K562 (cell line): ENCODE measurements at regions not wholly inside any gene's neighbourhood (a gene's known extent, or its start where the extent isn't known, plus 50 kb on each side); places are given as distances from the start of the nearest gene placed in this dataset.

Experiments
- ATAC-seq: fragments of 200-7000 bp; cut with Tn5 transposase; 3 replicates; pipeline ENCODE4 v1.9.1; 2020; ENCODE audit warnings: moderate library complexity
- BruUV-seq: library from RNA; stranded (reverse); fragments of 400-500 nt; replicated peaks from 2 replicates; lab custom pipeline; 2021; lab: Mats Ljungman, UMichigan
- CTCF ChIA-PET: fragments of 300-600 bp; formaldehyde crosslinking; extraction: SDS; loops from one replicate; lab custom pipeline; 2021; ENCODE audit warnings: low intra/inter-chr PET ratio; lab: Yijun Ruan, JAX
- POLR2A ChIA-PET: fragments of 300-600, 350-650 bp; sonication (Branson Sonifier 250); formaldehyde crosslinking; extraction: SDS; loops from one replicate; lab custom pipeline; 2021; ENCODE audit warnings: antibody characterized with exemption, inconsistent platforms; lab: Yijun Ruan, JAX
- DNase-seq, 4 experiments: peaks; one replicate each; pipeline versions ENCODE4 v3.0.0 to v3.0.0-alpha.2; 2011 to 2018; ENCODE audit warnings: low spot score in 3 of 4, mixed read lengths in 3 of 4; ENCODE audit errors: extremely low read depth in 1 of 4
- FAIRE-seq: peaks from 2 replicates; lab custom pipeline; 2011; peaks lifted over from hg19 to GRCh38; lab: Jason Lieb, UNC
- H2AFZ ChIP-seq: 2 replicates; pipeline ENCODE4 v1.6.0; 2011; ENCODE audit warnings: low read depth, low read length, control low read depth, inconsistent platforms
- H3K27ac ChIP-seq: fragments of 200-600 bp; 3 replicates; pipeline ENCODE4 v1.8.0; 2011; ENCODE audit warnings: low read depth, mild to moderate bottlenecking, control low read depth, inconsistent platforms, low read length, moderate library complexity, mixed read lengths; ENCODE audit errors: extremely low read depth
- H3K27me3 ChIP-seq, 2 experiments: fragments of 300-600 bp in 1 of 2; 2 replicates in 1 of 2; 3 replicates in 1 of 2; pipeline versions ENCODE4 v1.6.0 to v1.8.0; 2011; ENCODE audit warnings: inconsistent platforms in 2 of 2, low read length in 2 of 2, mild to moderate bottlenecking in 1 of 2, mixed read lengths in 1 of 2, moderate library complexity in 1 of 2; ENCODE audit not compliant: control insufficient read depth in 2 of 2, insufficient read depth in 2 of 2
- H3K36me3 ChIP-seq: fragments of 300-600 bp; 3 replicates; pipeline ENCODE4 v1.8.0; 2011; ENCODE audit warnings: mild to moderate bottlenecking, low read length, inconsistent platforms; ENCODE audit not compliant: control insufficient read depth, insufficient read depth
- H3K4me1 ChIP-seq, 2 experiments: fragments of 200-600 bp in 1 of 2; replicated peaks in 1 of 2; 2 replicates in 1 of 2; 3 replicates in 1 of 2; pipeline versions ENCODE4 v1.5.1 to v1.8.0; 2011; ENCODE audit warnings: inconsistent platforms in 2 of 2, low read length in 2 of 2, mild to moderate bottlenecking in 1 of 2, mixed read lengths in 1 of 2, moderate library complexity in 1 of 2; ENCODE audit not compliant: control insufficient read depth in 2 of 2, insufficient read depth in 2 of 2
- H3K4me2 ChIP-seq: 2 replicates; pipeline ENCODE4 v1.6.1; 2011; ENCODE audit warnings: low read length, control low read depth, inconsistent platforms, mixed read lengths; ENCODE audit not compliant: insufficient read depth
- H3K4me3 ChIP-seq: fragments of 200-600 bp; sonication (generic), shearing (Covaris generic); 2 replicates; pipeline ENCODE4 v1.5.1; 2016; ENCODE audit warnings: control low read depth, inconsistent platforms
- H3K79me2 ChIP-seq: fragments of 200-600 bp; 3 replicates; pipeline ENCODE4 v1.8.0; 2011; ENCODE audit warnings: low read length, inconsistent platforms; ENCODE audit not compliant: control insufficient read depth, insufficient read depth
- H3K9ac ChIP-seq, 2 experiments: 2 replicates each; pipeline versions ENCODE4 v1.6.0 to v1.6.1; 2011; ENCODE audit warnings: low read depth in 2 of 2, low read length in 2 of 2, control low read depth in 1 of 2, inconsistent platforms in 1 of 2, mild to moderate bottlenecking in 1 of 2, mixed read lengths in 1 of 2; ENCODE audit not compliant: insufficient read depth in 1 of 2
- H3K9me1 ChIP-seq: one replicate; pipeline ENCODE4 v1.6.0; 2011; ENCODE audit warnings: inconsistent platforms, mild to moderate bottlenecking, low read length, moderate library complexity; ENCODE audit not compliant: control insufficient read depth, insufficient read depth
- H3K9me3 ChIP-seq: replicated peaks from 2 replicates; pipeline ENCODE4 v1.5.1; 2011; ENCODE audit warnings: low read depth, low read length, inconsistent platforms; ENCODE audit not compliant: control insufficient read depth, insufficient read depth
- H4K20me1 ChIP-seq: replicated peaks from 2 replicates; pipeline ENCODE4 v1.6.1; 2011; ENCODE audit warnings: low read length, inconsistent platforms, mixed read lengths; ENCODE audit not compliant: control insufficient read depth, insufficient read depth
- ATF1 ChIP-seq, 2 experiments: fragments of 450-650 bp in 1 of 2; IDR thresholded peaks; 2 replicates each; pipeline ENCODE4 v1.6.1; 2016; ENCODE audit warnings: missing compliant biosample characterization in 1 of 2, missing genetic modification characterization in 1 of 2
- ATF7 ChIP-seq: fragments of 450-650 bp; IDR thresholded peaks from 2 replicates; pipeline ENCODE4 v1.7.1; 2014; ENCODE audit warnings: mild to moderate bottlenecking, moderate library complexity
- GATAD2A ChIP-seq: fragments of 450-650 bp; IDR thresholded peaks from 2 replicates; pipeline ENCODE4 v1.6.1; 2017
- NFXL1 ChIP-seq: fragments of 450-650 bp; formaldehyde crosslinking; IDR thresholded peaks from 2 replicates; pipeline ENCODE4 v1.4.0; 2021; ENCODE audit warnings: mild to moderate bottlenecking
- NR2F6 ChIP-seq: fragments of 450-650 bp; formaldehyde crosslinking; IDR thresholded peaks from 2 replicates; pipeline ENCODE4 v1.4.0; 2020; ENCODE audit warnings: mild to moderate bottlenecking
- ZNF263 ChIP-seq: sonication (generic); formaldehyde crosslinking; IDR thresholded peaks from 2 replicates; pipeline ENCODE4 v1.8.0; 2022; ENCODE audit warnings: mild to moderate bottlenecking, missing genetic modification reagents, borderline replicate concordance
- WGBS: fragments of 100-300 bp; shearing (Covaris generic); methylation state at CpG from one replicate; pipeline ENCODE4 v1.1.6; 2016; ENCODE audit warnings: low coverage, mixed read lengths; ENCODE audit not compliant: insufficient coverage; ENCODE audit errors: missing lambda C conversion rate; 5-methylcytosine and 5-hydroxymethylcytosine counted together
- in situ Hi-C: fragments of 300-500 bp; cut with MboI; formaldehyde crosslinking; loops from 4 replicates; pipeline ENCODE4 v1.15.0; 2018; ENCODE audit warnings: inconsistent platforms, mixed read lengths
- intact Hi-C: fragments of 100-400 bp; cut with micrococcal nuclease; formaldehyde crosslinking; loops from 2 replicates; pipeline ENCODE4 v1.14.2; 2022
- TF ChIP-seq, protein P1 (sequence below): fragments of 450-650 bp; conservative IDR thresholded peaks from 2 replicates; pipeline ENCODE4 v1.6.1; 2016; ENCODE audit warnings: missing genetic modification characterization, low read depth, mild to moderate bottlenecking, missing compliant biosample characterization, moderate library complexity
- TF ChIP-seq, protein P2 (sequence below): fragments of 200-800 bp; sonication (Bioruptor generic); IDR thresholded peaks from 2 replicates; pipeline ENCODE4 v1.6.1; 2017; ENCODE audit warnings: missing genetic modification characterization, missing compliant biosample characterization
- TF ChIP-seq, protein P3 (sequence below), 2 experiments: fragments of 450-650 bp; IDR thresholded peaks; 2 replicates each; pipeline ENCODE4 v1.6.1; 2016; ENCODE audit warnings: mild to moderate bottlenecking in 2 of 2, borderline replicate concordance in 1 of 2, low read depth in 1 of 2, moderate library complexity in 1 of 2
- TF ChIP-seq, protein P4 (sequence below): fragments of 250-450 bp; sonication (Bioruptor Pico); IDR thresholded peaks from 2 replicates; pipeline ENCODE4 v1.9.0; 2021; ENCODE audit warnings: mild to moderate bottlenecking, inconsistent platforms

DNA sequence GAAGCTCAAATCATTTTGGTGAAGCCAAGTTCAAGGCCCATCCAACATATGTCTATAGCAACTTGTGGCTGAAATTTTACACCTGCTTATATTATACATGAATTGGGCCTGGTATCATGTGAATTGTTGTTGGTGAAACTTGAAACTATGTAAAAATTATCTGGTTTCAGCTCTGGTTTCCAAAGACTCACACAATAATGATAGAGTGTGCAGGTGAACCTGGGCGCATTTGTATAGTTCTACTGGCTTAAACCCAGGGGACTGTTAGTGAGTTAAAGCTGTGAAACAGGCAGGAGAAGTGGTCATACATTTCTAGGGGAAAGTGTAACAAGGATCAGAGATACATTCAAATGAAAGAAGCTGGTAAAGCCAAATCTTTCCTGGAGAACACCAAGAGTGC, 627.3 kb downstream of the METTL15 start:
- Histone ChIP-seq H3K27ac (no peak overlapping the region), H3K9me3 (no peaks in the 10 kb centered on the region), H3K36me3 (no peaks in the 10 kb centered on the region), H3K4me2 (no peak overlapping the region), H4K20me1 (no peaks in the 10 kb centered on the region), H3K4me1 (no peaks in the 10 kb centered on the region), H2AFZ (no peak overlapping the region), H3K79me2 (no peaks in the 10 kb centered on the region), H3K9me1 (no peaks in the 10 kb centered on the region), H3K9ac (no peak overlapping the region), H3K27me3 (no peaks in the 10 kb centered on the region), H3K4me3 (no peak overlapping the region)
- DNase-seq (no peak), FAIRE-seq (no peak), ATAC-seq (no peak)
- in situ Hi-C loops (no loop called here), intact Hi-C loops (no loop called here)
- CTCF ChIA-PET = no interaction called here
- WGBS = 0% methylated on average over 1 of the region's 1 CpG
- POLR2A ChIA-PET = interaction anchor here (0.6 kb wide), 1 partner anchor 9 kb away, joined by 3 read pairs; no protein-coding TSS in a partner anchor
- BruUV-seq = no TSS peak
- no peak for TF ChIP-seq NFXL1
- TF ChIP-seq ATF7 = no peak
- TF ChIP-seq, protein P1, sequence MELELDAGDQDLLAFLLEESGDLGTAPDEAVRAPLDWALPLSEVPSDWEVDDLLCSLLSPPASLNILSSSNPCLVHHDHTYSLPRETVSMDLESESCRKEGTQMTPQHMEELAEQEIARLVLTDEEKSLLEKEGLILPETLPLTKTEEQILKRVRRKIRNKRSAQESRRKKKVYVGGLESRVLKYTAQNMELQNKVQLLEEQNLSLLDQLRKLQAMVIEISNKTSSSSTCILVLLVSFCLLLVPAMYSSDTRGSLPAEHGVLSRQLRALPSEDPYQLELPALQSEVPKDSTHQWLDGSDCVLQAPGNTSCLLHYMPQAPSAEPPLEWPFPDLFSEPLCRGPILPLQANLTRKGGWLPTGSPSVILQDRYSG = no peak
- TF ChIP-seq, protein P2, sequence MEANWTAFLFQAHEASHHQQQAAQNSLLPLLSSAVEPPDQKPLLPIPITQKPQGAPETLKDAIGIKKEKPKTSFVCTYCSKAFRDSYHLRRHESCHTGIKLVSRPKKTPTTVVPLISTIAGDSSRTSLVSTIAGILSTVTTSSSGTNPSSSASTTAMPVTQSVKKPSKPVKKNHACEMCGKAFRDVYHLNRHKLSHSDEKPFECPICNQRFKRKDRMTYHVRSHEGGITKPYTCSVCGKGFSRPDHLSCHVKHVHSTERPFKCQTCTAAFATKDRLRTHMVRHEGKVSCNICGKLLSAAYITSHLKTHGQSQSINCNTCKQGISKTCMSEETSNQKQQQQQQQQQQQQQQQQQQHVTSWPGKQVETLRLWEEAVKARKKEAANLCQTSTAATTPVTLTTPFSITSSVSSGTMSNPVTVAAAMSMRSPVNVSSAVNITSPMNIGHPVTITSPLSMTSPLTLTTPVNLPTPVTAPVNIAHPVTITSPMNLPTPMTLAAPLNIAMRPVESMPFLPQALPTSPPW (CRISPR knock-in tag) = no peak
- no peak for TF ChIP-seq ATF1 (CRISPR knock-in tag; IDR thresholded peaks at IDR 0.05)
- no peak for TF ChIP-seq ATF1 (tag; IDR thresholded peaks at IDR 0.05)
- TF ChIP-seq NR2F6 (CRISPR knock-in tag) = no peak
- TF ChIP-seq, protein P3, sequence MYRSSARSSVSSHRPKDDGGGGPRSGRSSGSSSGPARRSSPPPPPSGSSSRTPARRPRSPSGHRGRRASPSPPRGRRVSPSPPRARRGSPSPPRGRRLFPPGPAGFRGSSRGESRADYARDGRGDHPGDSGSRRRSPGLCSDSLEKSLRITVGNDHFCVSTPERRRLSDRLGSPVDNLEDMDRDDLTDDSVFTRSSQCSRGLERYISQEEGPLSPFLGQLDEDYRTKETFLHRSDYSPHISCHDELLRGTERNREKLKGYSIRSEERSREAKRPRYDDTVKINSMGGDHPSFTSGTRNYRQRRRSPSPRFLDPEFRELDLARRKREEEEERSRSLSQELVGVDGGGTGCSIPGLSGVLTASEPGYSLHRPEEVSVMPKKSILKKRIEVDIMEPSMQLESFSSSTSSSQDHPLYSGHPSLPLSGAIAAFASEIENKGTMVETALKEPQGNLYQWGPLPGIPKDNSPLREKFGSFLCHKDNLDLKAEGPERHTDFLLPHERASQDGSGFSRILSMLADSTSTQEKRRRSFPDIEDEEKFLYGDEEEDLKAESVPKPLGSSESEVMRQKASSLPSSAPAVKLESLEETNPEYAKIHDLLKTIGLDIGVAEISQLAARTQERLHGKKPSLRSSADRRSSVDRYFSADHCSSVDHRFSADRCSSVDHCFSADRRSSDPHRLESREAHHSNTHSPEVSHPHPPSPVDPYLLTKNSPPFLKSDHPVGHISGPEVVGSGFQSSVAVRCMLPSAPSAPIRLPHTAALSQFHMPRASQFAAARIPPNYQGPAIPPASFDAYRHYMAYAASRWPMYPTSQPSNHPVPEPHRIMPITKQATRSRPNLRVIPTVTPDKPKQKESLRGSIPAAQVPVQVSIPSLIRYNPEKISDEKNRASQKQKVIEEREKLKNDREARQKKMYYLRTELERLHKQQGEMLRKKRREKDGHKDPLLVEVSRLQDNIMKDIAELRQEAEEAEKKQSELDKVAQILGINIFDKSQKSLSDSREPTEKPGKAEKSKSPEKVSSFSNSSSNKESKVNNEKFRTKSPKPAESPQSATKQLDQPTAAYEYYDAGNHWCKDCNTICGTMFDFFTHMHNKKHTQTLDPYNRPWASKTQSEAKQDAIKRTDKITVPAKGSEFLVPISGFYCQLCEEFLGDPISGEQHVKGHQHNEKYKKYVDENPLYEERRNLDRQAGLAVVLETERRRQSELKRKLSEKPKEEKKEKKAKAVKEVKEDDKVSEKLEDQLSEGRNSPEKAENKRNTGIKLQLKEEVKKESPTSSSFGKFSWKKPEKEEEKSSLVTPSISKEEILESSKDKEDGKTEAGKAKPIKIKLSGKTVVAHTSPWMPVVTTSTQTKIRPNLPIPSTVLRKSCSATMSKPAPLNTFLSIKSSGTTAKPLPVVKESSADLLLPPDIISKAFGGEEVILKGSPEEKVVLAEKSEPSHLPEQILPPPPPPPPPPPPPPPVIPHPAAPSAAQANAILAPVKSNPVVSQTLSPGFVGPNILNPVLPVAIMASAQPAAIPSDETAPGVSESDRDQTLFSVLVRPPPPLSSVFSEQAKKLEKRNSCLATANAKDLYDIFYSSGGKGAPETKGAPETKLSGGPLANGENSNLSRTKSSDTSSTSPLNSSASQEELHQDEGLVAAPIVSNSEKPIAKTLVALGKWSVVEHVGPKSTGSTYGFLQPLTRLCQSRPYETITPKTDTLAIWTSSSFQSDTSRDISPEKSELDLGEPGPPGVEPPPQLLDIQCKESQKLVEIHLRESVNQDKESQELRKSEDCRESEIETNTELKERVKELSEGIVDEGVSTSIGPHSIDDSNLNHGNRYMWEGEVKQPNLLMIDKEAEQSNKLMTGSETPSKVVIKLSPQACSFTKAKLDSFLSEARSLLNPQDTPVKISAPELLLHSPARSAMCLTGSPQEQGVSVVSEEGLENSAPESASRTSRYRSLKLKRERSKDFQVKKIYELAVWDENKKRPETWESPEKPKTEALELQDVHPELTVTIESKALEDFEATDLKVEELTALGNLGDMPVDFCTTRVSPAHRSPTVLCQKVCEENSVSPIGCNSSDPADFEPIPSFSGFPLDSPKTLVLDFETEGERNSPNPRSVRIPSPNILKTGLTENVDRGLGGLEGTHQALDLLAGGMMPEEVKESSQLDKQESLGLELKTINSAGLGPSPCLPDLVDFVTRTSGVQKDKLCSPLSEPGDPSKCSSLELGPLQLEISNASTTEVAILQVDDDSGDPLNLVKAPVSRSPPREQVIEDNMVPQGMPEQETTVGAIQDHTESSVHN (IDR thresholded peaks at IDR 0.05; ENCODE audit: borderline replicate concordance in 1 of 2, low read depth in 1 of 2) = no peak
- TF ChIP-seq ZNF263 = no peak
- TF ChIP-seq, protein P4, sequence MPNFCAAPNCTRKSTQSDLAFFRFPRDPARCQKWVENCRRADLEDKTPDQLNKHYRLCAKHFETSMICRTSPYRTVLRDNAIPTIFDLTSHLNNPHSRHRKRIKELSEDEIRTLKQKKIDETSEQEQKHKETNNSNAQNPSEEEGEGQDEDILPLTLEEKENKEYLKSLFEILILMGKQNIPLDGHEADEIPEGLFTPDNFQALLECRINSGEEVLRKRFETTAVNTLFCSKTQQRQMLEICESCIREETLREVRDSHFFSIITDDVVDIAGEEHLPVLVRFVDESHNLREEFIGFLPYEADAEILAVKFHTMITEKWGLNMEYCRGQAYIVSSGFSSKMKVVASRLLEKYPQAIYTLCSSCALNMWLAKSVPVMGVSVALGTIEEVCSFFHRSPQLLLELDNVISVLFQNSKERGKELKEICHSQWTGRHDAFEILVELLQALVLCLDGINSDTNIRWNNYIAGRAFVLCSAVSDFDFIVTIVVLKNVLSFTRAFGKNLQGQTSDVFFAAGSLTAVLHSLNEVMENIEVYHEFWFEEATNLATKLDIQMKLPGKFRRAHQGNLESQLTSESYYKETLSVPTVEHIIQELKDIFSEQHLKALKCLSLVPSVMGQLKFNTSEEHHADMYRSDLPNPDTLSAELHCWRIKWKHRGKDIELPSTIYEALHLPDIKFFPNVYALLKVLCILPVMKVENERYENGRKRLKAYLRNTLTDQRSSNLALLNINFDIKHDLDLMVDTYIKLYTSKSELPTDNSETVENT (CRISPR knock-in tag) = no peak
- no peak for TF ChIP-seq GATAD2A
